ENCODE measurements at regions not wholly inside any gene's neighbourhood (a gene's known extent, or its start where the extent isn't known, plus 50 kb on each side); places are given as distances from the start of the nearest gene placed in this dataset.

GRCh38 chr10:28385748-28386502 is 83.1 kb upstream of the MPP7 start:
- TF ChIP-seq EP300 (IDR thresholded peaks at IDR 0.05) = no peak
- no peak for TF ChIP-seq CTCF (IDR thresholded peaks at IDR 0.05)

Data from ovary (tissue), 3 donors.